HEK293 (cell line): ENCODE measurements at regions not wholly inside any gene's neighbourhood (a gene's known extent, or its start where the extent isn't known, plus 50 kb on each side); places are given as distances from the start of the nearest gene placed in this dataset.

Experiments
- CTCF ChIA-PET: fragments of 350-600 bp; formaldehyde crosslinking; extraction: SDS; loops from one replicate; lab custom pipeline; 2021; ENCODE audit warnings: antibody characterized with exemption; lab: Yijun Ruan, JAX
- POLR2A ChIA-PET: fragments of 300-600 bp; formaldehyde crosslinking; extraction: SDS; loops from one replicate; lab custom pipeline; 2020; ENCODE audit warnings: antibody characterized with exemption, inconsistent platforms; lab: Yijun Ruan, JAX
- H3K27ac ChIP-seq: fragments of 200-500 bp; sonication (Bioruptor generic); 2 replicates; pipeline ENCODE4 v1.5.1; 2014; ENCODE audit warnings: low read depth, low read length, control low read depth, inconsistent platforms; ENCODE audit errors: extremely low read depth
- H3K36me3 ChIP-seq, 2 experiments: fragments of 200-500 bp in 1 of 2; sonication (Bioruptor generic) in 1 of 2; 1 replicate in 1 of 2; 2 replicates in 1 of 2; pipeline ENCODE4 v1.5.1; 2014 to 2017; ENCODE audit warnings: inconsistent platforms in 2 of 2, low read length in 2 of 2; ENCODE audit not compliant: control insufficient read depth in 2 of 2, insufficient read depth in 1 of 2
- H3K4me1 ChIP-seq: fragments of 200-500 bp; sonication (Bioruptor generic); 2 replicates; pipeline ENCODE4 v1.5.1; 2014; ENCODE audit warnings: mild to moderate bottlenecking, low read length, inconsistent platforms; ENCODE audit not compliant: control insufficient read depth, insufficient read depth
- H3K4me3 ChIP-seq: 2 replicates; pipeline ENCODE4 v1.5.1; 2011; ENCODE audit warnings: low read depth, mild to moderate bottlenecking, control low read depth, low read length, moderate library complexity
- H3K9me3 ChIP-seq: fragments of 200-500 bp; sonication (Bioruptor generic); 2 replicates; pipeline ENCODE4 v1.5.1; 2014; ENCODE audit warnings: low read depth, low read length, inconsistent platforms; ENCODE audit not compliant: control insufficient read depth, insufficient read depth
- GFI1B ChIP-seq: fragments of 450-650 bp; formaldehyde crosslinking; IDR thresholded peaks from 2 replicates; pipeline ENCODE4 v1.5.1; 2016; ENCODE audit warnings: missing biosample characterization, missing genetic modification characterization
- GLIS1 ChIP-seq: fragments of 450-650 bp; formaldehyde crosslinking; IDR thresholded peaks from 2 replicates; pipeline ENCODE4 v1.5.1; 2016; ENCODE audit warnings: missing biosample characterization, missing genetic modification characterization
- INSM2 ChIP-seq: fragments of 450-650 bp; formaldehyde crosslinking; IDR thresholded peaks from 2 replicates; pipeline ENCODE4 v1.5.1; 2016; ENCODE audit warnings: missing biosample characterization, missing genetic modification characterization
- KLF7 ChIP-seq: fragments of 450-650 bp; formaldehyde crosslinking; IDR thresholded peaks from 2 replicates; pipeline ENCODE4 v1.5.1; 2016; ENCODE audit warnings: missing biosample characterization, missing genetic modification characterization, borderline replicate concordance
- OVOL3 ChIP-seq: fragments of 450-650 bp; formaldehyde crosslinking; IDR thresholded peaks from 2 replicates; pipeline ENCODE4 v1.5.1; 2016; ENCODE audit warnings: missing biosample characterization, missing genetic modification characterization
- WT1 ChIP-seq: fragments of 450-650 bp; formaldehyde crosslinking; IDR thresholded peaks from 2 replicates; pipeline ENCODE4 v1.5.1; 2016; ENCODE audit warnings: missing biosample characterization, missing genetic modification characterization
- YY2 ChIP-seq: fragments of 450-650 bp; formaldehyde crosslinking; IDR thresholded peaks from 2 replicates; pipeline ENCODE4 v1.5.1; 2016; ENCODE audit warnings: missing biosample characterization, missing genetic modification characterization
- ZBTB1 ChIP-seq: fragments of 450-650 bp; formaldehyde crosslinking; IDR thresholded peaks from 2 replicates; pipeline ENCODE4 v1.5.1; 2016; ENCODE audit warnings: missing biosample characterization, missing genetic modification characterization
- ZFP3 ChIP-seq: fragments of 450-650 bp; formaldehyde crosslinking; IDR thresholded peaks from 2 replicates; pipeline ENCODE4 v1.5.1; 2016; ENCODE audit warnings: low read depth, missing biosample characterization, missing genetic modification characterization
- ZNF23 ChIP-seq: fragments of 450-650 bp; formaldehyde crosslinking; IDR thresholded peaks from 2 replicates; pipeline ENCODE4 v1.5.1; 2016; ENCODE audit warnings: missing biosample characterization, missing genetic modification characterization, borderline replicate concordance
- ZNF274 ChIP-seq, 2 experiments: fragments of 200-500 bp in 1 of 2; fragments of 450-650 bp in 1 of 2; sonication (Bioruptor generic) in 1 of 2; formaldehyde crosslinking in 1 of 2; IDR thresholded peaks; 2 replicates each; pipeline versions ENCODE4 v1.5.1 to v1.6.1; 2014 to 2016; ENCODE audit warnings: borderline replicate concordance in 1 of 2, inconsistent platforms in 1 of 2, low read length in 1 of 2, missing biosample characterization in 1 of 2, missing genetic modification characterization in 1 of 2
- TF ChIP-seq, protein P1 (sequence below): fragments of 450-650 bp; formaldehyde crosslinking; IDR thresholded peaks from 2 replicates; pipeline ENCODE4 v1.5.1; 2016; ENCODE audit warnings: missing biosample characterization, missing genetic modification characterization
- TF ChIP-seq, protein P2 (sequence below): fragments of 450-650 bp; formaldehyde crosslinking; IDR thresholded peaks from 2 replicates; pipeline ENCODE4 v1.5.1; 2017; ENCODE audit warnings: missing biosample characterization, missing genetic modification characterization
- TF ChIP-seq, protein P3 (sequence below): fragments of 450-650 bp; formaldehyde crosslinking; IDR thresholded peaks from 2 replicates; pipeline ENCODE4 v1.5.1; 2016; ENCODE audit warnings: missing biosample characterization, missing genetic modification characterization

DNA sequence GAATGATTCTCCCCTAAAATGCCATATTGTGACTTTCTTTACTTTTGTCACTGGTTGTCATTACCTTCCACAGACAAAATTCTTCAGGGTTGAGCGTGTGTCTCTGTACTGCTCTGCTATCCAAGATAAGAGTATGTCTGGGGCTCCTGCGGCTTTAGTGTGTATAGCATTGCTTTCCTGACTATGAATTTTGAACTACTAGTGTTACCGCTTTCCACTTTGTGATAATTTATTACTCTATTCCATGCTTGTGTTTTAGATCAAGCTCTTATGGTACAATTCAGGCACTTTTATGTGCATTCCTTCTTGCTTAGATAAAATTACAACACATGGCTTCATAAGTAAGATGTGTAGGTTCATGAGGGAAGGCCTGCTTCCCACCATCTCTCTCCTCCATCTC is 51.5 kb upstream of the MEF2C start:
- H3K36me3 ChIP-seq: no peaks in the 10 kb centered on the region
- TF ChIP-seq KLF7 (tag by site-specific recombination) (no peak), ZBTB1 (tag by site-specific recombination) (no peak), INSM2 (tag by site-specific recombination) (no peak), ZFP3 (tag by site-specific recombination) (no peak), YY2 (tag by site-specific recombination) (no peak), ZNF23 (no peak), GFI1B (tag by site-specific recombination) (no peak), OVOL3 (no peak), WT1 (tag by site-specific recombination) (no peak), ZNF274 (IDR thresholded peaks at IDR 0.05; ENCODE audit: low read length) (no peak), ZNF274 (tag by site-specific recombination; IDR thresholded peaks at IDR 0.05; ENCODE audit: borderline replicate concordance) (no peak), GLIS1 (tag by site-specific recombination) (no peak)
- TF ChIP-seq, protein P1, sequence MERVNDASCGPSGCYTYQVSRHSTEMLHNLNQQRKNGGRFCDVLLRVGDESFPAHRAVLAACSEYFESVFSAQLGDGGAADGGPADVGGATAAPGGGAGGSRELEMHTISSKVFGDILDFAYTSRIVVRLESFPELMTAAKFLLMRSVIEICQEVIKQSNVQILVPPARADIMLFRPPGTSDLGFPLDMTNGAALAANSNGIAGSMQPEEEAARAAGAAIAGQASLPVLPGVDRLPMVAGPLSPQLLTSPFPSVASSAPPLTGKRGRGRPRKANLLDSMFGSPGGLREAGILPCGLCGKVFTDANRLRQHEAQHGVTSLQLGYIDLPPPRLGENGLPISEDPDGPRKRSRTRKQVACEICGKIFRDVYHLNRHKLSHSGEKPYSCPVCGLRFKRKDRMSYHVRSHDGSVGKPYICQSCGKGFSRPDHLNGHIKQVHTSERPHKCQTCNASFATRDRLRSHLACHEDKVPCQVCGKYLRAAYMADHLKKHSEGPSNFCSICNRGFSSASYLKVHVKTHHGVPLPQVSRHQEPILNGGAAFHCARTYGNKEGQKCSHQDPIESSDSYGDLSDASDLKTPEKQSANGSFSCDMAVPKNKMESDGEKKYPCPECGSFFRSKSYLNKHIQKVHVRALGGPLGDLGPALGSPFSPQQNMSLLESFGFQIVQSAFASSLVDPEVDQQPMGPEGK (tag by site-specific recombination): no peak
- TF ChIP-seq, protein P2, sequence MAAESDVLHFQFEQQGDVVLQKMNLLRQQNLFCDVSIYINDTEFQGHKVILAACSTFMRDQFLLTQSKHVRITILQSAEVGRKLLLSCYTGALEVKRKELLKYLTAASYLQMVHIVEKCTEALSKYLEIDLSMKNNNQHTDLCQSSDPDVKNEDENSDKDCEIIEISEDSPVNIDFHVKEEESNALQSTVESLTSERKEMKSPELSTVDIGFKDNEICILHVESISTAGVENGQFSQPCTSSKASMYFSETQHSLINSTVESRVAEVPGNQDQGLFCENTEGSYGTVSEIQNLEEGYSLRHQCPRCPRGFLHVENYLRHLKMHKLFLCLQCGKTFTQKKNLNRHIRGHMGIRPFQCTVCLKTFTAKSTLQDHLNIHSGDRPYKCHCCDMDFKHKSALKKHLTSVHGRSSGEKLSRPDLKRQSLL (tag by site-specific recombination): no peak
- TF ChIP-seq, protein P3, sequence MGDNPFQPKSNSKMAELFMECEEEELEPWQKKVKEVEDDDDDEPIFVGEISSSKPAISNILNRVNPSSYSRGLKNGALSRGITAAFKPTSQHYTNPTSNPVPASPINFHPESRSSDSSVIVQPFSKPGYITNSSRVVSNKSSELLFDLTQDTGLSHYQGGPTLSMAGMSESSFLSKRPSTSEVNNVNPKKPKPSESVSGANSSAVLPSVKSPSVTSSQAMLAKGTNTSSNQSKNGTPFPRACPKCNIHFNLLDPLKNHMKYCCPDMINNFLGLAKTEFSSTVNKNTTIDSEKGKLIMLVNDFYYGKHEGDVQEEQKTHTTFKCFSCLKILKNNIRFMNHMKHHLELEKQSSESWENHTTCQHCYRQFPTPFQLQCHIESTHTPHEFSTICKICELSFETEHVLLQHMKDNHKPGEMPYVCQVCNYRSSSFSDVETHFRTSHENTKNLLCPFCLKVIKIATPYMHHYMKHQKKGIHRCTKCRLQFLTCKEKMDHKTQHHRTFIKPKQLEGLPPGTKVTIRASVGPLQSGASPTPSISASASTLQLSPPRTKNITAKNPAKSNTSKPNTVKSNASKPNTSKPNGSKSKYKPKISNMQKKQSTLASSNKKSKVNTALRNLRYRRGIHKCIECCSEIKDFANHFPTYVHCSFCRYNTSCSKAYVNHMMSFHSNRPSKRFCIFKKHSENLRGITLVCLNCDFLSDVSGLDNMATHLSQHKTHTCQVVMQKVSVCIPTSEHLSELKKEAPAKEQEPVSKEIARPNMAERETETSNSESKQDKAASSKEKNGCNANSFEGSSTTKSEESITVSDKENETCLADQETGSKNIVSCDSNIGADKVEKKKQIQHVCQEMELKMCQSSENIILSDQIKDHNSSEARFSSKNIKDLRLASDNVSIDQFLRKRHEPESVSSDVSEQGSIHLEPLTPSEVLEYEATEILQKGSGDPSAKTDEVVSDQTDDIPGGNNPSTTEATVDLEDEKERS (tag by site-specific recombination): no peak
- ChIA-PET CTCF (interaction anchor here (1.0 kb wide), 1 partner anchor 48 kb away, joined by 3 read pairs; no protein-coding TSS in a partner anchor), POLR2A (interaction anchor here (0.7 kb wide), 1 partner anchor 8 kb away, joined by 3 read pairs; no protein-coding TSS in a partner anchor)
- no peaks in the 10 kb centered on the region for H3K4me1 ChIP-seq
- no peaks in the 10 kb centered on the region for H3K9me3 ChIP-seq
- no peak overlapping the region for H3K27ac ChIP-seq
- H3K4me3 ChIP-seq: no peak overlapping the region
